ENCODE measurements at regions not wholly inside any gene's neighbourhood (a gene's known extent, or its start where the extent isn't known, plus 50 kb on each side); places are given as distances from the start of the nearest gene placed in this dataset.

DNA sequence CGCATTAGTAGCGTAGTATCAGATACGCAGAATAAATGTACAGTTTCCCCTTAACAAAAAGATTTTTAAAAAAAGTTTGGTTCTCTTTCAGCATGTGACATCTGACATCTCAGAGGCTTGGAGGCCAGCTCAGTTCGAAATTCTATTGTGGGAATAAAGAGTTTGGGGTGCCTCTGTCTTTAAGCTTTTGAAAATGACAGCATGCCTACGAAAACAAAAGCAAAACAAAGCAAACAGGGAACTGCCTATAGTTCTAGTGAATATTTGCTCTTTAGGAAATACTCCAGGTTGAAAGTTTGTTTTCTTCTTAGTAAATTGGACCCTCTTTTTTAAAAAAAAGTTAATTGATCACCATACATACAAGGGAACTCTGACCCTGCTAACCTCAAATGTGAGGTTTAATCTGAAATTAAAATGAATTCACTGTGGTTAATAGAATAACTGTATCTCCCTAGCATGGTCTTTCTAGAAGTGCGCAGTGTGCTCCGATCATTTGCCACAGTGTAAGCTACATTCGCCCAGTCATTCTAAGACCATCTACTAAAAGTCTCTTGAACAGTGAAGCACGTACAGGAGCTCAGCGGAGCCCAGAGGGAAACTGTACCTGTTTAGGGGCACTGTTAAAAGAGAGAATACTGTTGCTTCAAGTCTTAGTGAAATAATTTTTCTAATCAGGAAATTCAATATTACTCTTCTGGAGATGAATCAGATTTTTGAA lies 347.0 kb upstream of the CDH2 start:
- DNase-seq: no peak

DNA sequence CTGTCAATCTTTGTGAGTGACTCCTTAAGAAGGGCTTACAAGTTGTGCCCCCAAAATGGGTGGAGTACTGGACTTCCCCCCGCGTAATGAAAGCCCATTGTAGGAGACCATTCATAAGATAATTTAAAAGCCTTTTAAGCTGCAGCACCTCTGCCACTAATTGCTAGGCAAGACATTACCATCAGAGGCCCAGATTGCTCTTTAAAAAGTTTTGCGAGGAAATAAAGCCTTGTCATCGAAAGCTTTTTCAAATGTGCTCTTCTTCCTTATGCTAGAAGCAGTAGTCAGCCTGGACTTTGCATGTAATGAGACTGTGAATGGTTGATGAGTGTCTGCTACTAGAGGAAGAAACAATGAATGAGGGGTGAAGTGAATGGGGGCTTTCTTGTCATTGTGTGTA lies 345.3 kb upstream of the CDH2 start:
- DNase-seq: no peak

DNA sequence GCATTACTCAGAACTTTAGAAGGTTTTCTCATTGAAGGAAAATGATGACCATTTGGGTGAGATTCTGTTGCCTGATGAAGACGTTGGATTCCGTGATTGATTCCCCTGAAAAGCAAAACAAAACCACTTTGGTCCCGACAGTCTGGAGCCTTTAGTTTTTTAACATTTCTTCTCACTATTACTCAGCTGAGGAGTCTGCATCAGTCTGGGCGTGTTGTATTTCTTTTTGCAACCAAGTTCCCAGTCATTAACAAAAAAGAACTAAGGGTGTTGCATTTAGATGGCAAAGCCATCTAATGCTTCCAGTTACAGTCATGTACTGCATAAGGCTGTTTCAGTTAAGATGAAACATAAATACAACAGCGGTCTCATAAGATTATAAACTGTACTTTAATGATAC lies 343.1 kb upstream of the CDH2 start:
- DNase-seq: no peak

DNA sequence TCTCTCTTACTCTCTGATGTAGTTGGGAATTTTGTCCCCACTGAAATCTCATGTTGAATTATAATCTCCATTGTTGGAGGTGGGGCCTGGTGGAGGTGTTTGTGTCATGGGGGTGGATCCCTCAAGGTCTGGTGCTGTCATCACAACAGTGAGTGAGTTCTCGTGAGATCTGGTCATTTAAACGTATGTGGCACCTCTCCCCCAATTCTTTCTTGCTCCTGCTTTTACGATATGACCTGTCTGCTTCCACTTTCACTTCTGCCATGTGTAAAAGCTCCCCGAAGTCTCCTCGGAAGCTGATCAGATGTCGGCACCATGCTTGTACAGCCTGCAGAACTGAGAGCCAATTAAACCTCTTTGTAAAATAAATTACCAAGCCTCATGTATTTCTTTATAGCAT lies 337.8 kb upstream of the CDH2 start:
- no peak for DNase-seq

DNA sequence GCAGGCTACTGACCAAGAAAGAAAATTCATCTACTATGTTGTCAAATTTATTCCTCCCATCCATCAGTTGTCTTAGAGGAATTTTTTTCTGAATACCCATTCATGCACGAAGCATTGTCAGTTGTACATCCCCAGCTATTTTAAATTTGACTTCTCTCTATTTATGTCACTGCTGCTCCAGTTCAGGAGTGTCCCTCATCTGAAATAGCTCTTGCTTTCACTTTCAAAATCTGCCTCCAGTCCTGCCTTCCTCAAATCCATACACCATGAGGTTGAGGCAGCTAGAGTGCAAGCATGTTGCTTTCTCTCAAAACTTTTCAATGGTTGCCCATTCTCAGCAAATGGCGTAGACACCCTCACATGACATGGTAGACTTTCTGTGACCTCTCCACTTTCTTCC lies 335.4 kb upstream of the CDH2 start:
- DNase-seq: no peak

DNA sequence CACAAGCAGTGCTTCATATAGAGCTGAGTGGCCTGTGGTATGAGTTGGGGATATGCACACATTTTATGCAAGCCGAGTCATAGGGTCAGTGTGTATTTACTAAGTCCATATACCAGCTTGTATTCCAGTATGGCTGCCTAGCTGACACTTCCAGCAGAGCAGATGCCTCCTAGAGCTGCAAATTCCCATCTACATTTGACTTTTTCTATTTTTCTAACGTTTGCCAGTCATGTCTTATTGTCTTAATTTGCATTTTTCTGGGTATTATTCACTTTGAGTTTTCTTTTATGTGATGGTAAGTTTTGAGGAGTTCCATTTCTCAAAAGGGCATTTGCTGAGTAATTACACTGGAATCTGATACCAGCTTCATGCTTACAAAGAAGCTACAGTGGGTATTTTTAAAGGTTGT lies 334.5 kb upstream of the CDH2 start:
- DNase-seq: no peak

DNA sequence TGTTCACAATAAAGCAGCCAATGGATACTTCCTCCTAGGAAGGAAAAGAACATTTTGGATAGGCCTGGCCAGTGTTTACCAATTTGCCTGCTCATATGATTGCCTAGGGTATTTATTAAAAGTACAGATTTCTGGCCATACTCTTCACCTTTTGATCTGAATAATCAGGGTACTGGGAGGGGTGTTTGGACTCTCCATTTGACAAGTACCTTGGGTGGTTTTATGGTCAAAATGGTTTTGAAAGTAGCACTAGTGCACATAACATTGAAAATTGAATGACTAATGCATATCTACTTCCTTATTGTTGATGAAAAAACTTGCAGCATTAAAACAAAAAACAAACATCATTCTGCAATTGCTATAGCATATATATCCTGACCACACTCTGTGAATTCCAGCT lies 333.3 kb upstream of the CDH2 start:
- DNase-seq: no peak

DNA sequence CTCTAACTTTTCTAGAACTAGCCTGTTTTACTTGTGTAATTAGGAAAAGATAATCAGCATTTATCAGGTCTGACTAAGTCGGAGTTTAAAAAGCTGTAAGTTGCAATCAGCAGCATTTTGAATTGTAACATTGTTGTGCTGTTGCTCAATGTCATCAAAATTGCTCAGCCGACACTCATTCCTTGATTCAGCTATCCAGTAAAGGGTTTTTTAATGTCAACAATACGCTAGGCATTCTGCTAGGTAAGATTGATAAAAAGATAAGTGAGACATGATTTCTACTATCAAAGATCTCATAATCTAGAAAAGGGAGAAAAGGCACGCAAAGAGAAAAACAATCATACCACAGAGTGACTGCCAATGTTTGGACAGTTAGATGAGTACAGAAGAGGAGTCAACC lies 327.1 kb upstream of the CDH2 start:
- DNase-seq: no peak

DNA sequence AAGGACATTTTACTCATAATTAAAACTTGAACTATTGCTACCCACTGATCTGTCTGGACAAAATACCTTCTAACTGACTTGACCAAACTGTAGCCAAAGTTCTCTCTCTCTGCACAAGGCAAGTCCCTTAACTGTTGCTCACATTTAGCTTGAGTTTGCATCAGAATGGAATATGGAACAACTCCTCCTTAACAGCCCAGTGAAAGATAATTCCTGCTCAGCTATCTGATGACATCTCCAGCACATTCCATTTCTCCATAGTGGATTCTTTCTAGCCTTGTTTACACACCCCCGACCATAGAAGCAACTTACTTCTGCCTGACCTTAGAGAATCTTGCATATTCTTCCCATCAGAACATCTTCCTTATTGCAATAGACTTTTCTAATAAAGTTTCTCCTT lies 317.2 kb upstream of the CDH2 start:
- DNase-seq: no peak

DNA sequence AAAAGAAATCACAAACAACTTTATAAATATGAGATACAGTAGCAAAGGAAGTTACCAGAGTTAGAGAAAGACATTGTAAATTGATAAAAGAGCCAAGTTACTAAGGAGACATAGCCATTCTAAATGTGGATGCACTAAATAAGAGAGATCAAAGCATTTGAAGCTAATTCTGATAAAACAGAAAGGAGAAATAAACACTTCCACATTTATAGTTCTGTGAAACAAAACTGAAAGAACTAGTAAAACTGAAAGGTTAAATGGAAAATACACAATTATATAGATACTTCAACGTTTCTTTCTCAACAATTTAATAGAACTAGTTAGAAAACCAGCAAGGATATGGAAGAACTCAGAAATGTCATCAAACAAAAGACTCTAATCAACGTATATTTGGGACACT lies 309.0 kb upstream of the CDH2 start:
- DNase-seq: no peak

DNA sequence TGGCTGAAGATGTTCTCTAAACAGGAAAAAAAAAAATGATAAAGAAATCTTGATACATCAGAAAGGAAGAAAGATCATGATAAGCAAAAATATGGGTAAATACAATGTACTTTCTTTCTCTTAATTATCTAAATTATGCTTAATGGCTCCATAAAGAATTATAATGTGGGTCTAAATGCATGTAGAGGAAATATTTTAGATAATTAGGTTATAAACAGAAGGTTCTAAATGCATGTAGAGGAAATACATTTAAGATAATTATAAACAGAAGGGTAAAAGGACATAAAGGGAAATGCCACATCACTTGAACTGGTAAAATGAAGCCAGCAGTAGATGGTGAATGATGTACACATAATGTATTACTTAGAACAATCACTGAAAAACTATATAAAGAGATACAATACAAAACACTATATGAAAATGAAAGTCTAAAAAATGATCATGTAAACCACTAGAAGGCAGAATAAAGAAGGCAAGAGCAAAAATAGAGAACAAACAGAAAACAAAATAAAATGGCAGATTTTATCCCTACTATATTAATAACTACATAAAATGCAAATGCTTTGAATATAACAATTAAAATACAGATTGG lies 308.4 kb upstream of the CDH2 start:
- DNase-seq: no peak

DNA sequence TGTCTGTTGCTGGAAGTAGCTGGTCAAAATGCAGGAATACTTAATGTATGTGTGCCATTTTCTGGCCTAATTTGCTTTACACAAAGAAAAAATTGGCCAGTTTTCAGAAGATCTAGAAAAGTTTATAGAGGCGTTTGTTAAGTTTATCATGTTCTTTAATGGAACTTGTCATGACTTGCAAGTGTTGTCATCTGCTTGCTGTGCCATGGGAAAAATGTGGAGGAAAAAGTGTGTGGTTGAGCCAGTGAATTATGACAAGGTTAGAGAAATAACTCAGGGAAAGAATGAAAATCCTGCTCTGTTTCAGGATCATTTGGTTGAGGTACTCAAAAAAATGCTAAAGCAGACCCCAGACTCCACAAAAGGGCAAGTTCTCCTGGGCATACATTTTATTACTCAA lies 301.6 kb upstream of the CDH2 start:
- DNase-seq: no peak

DNA sequence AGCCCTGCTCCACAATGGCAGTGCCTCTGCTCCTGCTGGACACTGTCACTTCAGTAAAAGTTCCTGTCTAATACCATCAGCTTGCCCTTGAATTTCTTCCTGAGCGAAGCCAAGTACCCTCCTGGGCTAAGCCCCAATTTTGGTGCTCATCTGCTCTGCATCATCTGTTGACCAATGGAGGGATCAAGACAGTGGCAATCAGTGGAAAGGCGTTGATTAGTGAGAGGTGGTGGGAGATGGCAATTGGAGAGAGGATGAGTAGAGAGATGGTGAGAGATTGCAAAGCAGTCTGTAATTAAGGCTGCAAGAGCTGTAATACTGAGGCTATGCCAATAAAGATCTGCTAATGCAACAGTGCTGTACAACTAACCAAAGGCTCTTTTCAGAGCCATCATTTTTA lies 299.4 kb upstream of the CDH2 start:
- no peak for DNase-seq

DNA sequence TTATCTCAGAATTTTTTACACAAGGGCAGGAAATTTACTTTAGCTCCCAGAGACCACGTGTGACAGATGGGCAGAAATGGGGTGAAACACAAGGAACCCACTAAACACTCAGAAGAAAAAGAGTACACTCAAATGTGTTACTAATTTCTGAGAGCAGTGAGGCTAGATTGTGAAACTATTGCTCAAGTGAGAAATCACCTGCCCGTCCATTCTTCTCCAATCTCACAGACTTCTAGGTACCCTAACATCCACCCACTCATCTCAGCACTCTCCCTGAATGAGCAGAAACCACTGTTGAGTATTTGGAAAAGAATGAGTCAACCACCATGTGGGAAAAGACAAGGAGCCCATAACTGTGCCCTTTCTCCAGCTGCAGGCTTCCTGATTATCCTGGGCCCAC lies 293.0 kb upstream of the CDH2 start:
- DNase-seq: no peak

DNA sequence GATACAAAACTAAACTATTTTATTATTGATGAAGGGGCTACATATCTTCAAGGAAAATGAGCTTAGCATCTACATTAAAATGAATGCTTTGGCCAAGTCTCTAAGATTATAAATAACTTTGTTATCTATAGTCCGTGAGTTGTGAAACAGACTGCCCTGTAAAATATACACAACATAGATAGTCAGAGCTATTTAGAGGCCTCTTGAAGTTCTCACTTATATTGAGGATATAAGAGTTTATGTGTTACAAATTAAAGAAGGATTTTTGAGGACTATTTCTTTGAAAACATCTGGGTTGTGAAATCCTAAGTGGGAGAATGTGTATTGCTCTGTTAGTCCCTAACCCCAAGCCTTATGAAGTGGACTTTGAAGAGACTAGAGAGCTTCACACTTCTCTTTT lies 292.0 kb upstream of the CDH2 start:
- DNase-seq: no peak

DNA sequence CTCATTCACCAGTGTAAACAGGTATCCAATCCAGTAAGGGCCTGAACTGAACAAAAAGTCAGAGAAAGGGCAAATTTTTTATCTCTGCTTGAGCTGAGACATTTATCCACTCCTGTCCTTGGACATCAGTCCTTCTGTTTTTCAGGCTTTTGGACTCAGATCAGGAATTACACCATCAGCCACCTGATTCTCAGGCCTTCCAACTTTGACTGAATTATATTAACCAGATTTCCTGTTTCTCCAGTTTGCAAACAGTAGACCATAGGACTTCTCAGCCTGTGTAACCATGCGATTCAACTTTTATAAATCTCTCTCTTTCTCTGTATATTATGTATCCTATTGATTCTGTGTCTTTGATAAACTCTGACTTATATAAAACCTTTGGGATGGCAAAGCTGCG lies 289.3 kb upstream of the CDH2 start:
- no peak for DNase-seq

DNA sequence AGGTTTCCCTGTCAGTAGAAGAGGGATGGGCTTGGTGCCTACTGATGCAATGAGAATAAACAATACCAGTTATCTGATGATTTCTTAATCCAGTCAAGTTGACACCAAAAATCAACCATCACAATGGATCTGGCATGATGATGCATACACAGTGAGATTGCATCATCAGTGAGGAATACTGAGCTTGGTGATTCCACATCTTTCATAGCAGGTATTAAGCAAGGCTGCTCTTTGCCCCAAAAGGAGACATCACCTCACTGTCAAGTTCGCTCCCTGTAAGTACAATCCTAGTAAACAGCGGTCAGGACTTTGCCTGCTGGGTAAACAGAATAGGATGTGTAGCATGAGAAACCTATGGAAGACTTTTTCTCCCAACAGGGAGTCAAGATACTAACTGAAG lies 282.7 kb upstream of the CDH2 start:
- no peak for DNase-seq

DNA sequence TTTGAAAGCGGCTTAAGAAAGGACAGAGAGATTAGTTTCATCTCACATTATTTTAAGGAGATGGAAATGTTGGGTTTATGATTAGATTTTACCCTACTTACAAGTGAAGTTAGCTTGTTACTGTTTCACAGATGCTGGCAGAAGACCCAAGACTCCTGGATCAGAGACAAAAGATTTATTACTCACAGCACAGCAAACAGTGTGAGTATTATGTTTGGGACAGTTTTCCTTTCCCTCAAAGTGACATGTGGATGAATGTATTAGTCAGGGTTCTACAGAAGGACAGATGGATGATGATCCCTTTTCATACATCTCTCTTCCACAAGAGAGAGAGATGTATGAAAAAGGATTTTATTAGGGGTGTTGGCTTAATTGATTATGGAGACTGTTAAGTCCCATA lies 281.8 kb upstream of the CDH2 start:
- DNase-seq: no peak

DNA sequence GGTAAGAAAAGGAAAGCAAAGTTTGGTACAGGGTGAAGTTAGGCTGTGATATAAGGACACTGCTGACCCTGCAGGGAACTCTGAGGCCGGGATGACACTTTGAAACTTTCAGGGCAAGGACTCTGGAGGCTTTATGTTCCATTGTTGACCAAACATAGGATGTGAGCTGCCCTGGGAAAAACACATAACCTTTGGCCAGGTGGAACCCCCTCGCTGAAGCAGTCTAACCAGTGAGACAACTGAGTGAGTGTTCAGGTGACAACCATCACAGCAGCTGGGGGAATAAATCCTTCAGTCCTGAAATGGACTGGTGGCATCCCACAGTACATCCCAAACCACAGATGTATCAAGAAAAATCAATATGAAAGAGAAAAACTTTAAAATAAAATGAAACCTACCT lies 280.9 kb upstream of the CDH2 start:
- no peak for DNase-seq

DNA sequence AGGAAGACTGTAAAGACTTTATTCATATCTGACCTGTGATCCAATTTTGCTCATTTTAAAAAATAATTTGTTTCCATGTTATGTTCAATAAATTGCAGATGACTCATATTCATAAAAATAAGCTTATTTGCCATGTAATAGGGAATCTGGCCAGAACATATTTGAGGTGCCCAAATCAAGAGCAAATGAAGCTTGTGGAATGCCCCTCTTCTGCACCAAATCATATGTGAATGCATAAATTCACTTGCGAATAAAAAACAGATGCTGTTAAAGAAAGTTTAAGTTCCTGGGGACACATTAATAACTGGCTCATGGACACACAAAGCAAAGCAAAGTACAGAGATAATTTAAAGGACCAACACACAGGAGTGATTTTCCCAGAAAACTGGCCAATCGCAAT lies 279.0 kb upstream of the CDH2 start:
- no peak for DNase-seq

DNA sequence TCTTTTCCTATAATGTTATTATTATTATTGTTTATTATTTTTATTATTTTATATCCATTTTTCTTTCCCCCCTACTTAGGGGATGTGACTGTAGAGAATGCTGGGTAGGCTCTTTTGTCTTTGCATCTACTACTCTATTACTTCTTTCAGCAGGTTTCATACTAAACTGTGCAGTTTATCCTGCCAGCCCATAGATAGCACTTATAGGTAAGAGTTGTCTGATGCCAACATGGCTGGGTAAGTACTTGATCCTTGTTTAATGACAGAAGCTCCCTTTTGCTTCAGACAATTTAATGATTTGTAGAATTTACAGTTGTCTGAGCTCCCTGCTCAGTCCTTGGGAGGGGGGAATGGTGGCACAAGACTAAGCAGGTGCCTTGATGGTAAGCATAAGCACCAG lies 262.9 kb upstream of the CDH2 start:
- no peak for DNase-seq

DNA sequence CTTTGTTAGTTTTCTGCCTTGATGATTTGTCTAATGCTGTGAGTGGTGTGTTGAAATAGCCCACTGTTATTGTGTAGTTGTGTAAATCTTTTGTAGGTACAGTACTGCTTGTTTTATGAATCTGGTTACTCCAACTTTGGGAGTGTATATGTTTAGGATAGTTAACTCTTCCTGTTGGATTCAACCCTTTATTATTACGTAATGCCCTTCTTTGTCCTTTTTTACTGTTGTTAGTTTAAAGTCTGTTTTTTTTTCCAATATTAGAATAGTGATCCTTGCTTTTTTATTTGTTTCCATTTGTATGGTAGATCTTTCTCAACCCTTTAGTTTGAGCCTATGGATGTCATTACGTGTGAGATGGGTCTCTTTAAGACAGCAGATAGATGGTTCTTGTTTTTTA lies 261.5 kb upstream of the CDH2 start:
- DNase-seq: no peak

DNA sequence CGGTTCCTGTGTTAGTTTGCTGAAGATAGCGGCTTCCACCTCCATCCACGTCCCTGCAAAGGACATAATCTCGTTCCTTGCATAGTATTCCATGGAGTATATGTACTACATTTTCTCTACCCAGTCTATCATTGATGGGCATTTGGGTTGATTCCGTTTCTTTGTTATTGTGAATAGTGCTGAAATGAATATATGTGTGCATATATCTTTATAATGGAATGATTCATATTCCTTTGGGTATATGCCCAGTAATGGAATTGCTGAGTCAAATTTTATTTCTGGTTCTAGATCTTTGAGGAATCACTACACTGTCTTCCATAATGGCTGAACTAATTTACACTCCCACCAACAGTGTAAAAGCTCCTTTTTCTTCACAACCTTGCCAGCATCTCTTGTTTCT lies 255.4 kb upstream of the CDH2 start:
- DNase-seq: no peak

DNA sequence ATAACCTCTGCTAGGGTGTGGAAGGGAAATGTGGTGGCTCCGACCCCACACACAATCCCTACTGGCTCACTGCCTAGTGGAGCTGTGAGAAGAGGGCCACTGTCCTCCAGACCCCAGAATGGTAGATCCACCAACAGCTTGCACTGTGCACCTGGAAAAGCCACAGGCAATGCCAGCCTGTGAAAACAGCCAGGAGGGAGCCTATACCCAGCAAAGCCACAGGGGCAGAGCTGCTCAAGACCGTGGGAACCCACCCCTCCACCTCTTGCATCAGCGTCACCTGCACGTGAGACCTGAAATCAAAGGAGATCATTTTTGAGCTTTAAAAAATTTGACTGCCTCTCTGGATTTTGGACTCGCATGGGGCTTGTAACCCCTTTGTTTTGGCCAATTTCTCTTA lies 249.0 kb upstream of the CDH2 start:
- no peak for DNase-seq

DNA sequence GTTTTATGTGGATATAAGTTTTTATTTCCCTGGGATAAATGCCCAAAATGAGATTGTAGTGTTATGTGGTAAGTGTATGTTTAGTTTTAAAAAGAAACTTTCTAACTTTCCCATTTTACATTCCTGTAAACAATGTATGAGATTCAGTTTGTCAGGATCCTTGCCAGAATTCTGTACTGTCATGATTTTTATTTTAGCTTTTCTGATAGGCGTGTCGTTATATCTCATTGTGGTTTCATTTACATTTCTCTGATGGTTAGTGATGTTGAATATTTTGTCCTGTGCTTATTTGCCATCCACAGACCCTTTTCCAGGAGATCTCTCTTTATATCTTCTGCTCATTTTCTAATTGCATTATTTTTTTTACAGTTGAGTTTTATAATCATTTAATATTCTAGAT lies 245.6 kb upstream of the CDH2 start:
- no peak for DNase-seq

All from DMS79 treated with DMSO at 0.1 percent for 48 hours (cell line).